ENCODE measurements at regions not wholly inside any gene's neighbourhood (a gene's known extent, or its start where the extent isn't known, plus 50 kb on each side); places are given as distances from the start of the nearest gene placed in this dataset.

DNA sequence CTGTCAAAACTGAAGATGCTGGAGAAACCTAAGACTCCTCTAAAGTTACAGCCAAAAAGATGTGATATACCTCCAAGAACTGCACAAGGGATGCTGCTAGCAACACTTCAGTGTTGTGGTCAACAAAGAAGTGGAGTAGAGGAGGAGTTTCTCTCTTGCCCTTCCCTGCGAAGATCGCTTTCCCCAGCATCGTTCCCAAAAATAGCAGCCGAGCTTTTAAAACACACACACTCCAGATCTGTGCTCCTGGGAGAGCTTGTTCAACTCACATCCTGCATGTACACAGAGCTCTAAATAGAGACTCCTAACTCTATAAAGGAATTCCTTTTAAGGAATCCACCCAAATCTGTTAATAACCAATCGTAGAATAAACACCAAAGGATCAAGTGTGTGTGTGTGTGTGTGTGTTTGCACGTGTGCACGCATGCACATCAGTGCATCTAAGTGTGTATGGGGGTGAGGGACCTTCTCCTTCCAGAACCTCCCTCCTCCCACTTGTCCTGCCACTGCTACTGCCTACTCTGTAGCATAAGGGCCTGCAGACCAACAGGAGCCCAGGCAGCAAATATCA, 58.5 kb downstream of the PSMG1 start:
- Mint-ChIP-seq H3K36me3 (ENCODE audit: low read depth) (no peaks in the 10 kb centered on the region), H3K4me3 (no peak overlapping the region), H3K9me3 (no peaks in the 10 kb centered on the region), H3K27ac (no peak overlapping the region), H3K4me1 (peaks cover 7% of the 10 kb centered on the region), H3K27me3 (peaks cover 12% of the 10 kb centered on the region)
- ChIA-PET CTCF (interaction anchor here (0.7 kb wide), 1 partner anchor 9 kb away, joined by 3 read pairs; no protein-coding TSS in a partner anchor), POLR2A (no interaction called here)
- DNase-seq: no peak

DNA sequence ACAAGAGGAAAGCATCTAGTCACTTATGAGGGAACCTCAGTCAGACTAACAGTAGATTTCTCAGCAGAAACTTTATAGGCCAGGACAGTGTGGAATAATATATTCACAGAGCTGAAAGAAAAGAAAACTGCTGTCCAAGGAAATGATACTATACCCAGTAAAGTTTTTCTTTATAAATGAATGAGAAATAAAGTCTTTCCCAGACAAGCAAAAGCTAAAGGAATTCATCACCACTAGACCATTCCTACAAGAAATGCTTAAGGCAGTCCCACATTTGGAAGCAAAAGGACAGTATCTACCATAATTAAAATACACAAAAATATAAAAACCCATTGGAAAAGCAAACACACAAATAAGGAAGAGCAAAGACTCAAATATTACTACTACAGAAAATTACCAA, 59.9 kb downstream of the PSMG1 start:
- ChIA-PET POLR2A (no interaction called here), CTCF (no interaction called here)
- Mint-ChIP-seq H3K4me3 (no peak overlapping the region), H3K27me3 (peaks cover 5% of the 10 kb centered on the region), H3K9me3 (no peaks in the 10 kb centered on the region), H3K4me1 (peaks cover 7% of the 10 kb centered on the region), H3K27ac (no peak overlapping the region), H3K36me3 (ENCODE audit: low read depth) (no peaks in the 10 kb centered on the region)
- no peak for DNase-seq

- Mint-ChIP-seq H3K36me3 (ENCODE audit: low read depth) (no peaks in the 10 kb centered on the region), H3K4me1 (peaks cover 7% of the 10 kb centered on the region), H3K9me3 (no peaks in the 10 kb centered on the region), H3K27ac (no peak overlapping the region), H3K27me3 (peaks cover 5% of the 10 kb centered on the region), H3K4me3 (no peak overlapping the region)
- DNase-seq: no peak
- ChIA-PET POLR2A (no interaction called here), CTCF (no interaction called here)
Measured at GRCh38 chr21:39121600-39122355, 61.5 kb downstream of the PSMG1 start.

GRCh38 chr21:39120876-39121599, 62.2 kb downstream of the PSMG1 start:
- ChIA-PET POLR2A (no interaction called here), CTCF (no interaction called here)
- no peaks in the 10 kb centered on the region for H3K9me3 Mint-ChIP-seq
- peaks cover 5% of the 10 kb centered on the region for H3K27me3 Mint-ChIP-seq
- H3K27ac Mint-ChIP-seq: no peak overlapping the region
- no peak for DNase-seq
- H3K36me3 Mint-ChIP-seq (ENCODE audit: low read depth): no peaks in the 10 kb centered on the region
- no peak overlapping the region for H3K4me3 Mint-ChIP-seq
- peaks cover 7% of the 10 kb centered on the region for H3K4me1 Mint-ChIP-seq

GRCh38 chr21:39119891-39120290, 63.4 kb downstream of the PSMG1 start:
- POLR2A ChIA-PET: no interaction called here
- Mint-ChIP-seq H3K27me3 (peaks cover 5% of the 10 kb centered on the region), H3K4me1 (peaks cover 7% of the 10 kb centered on the region), H3K27ac (no peak overlapping the region), H3K36me3 (ENCODE audit: low read depth) (no peaks in the 10 kb centered on the region), H3K4me3 (no peak overlapping the region), H3K9me3 (no peaks in the 10 kb centered on the region)
- CTCF ChIA-PET: no interaction called here
- no peak for DNase-seq

GRCh38 chr21:39118604-39119215, 64.5 kb downstream of the PSMG1 start:
- POLR2A ChIA-PET: no interaction called here
- Mint-ChIP-seq H3K4me1 (peaks cover 7% of the 10 kb centered on the region), H3K27me3 (peaks cover 5% of the 10 kb centered on the region), H3K27ac (no peak overlapping the region), H3K9me3 (no peaks in the 10 kb centered on the region), H3K4me3 (no peak overlapping the region), H3K36me3 (ENCODE audit: low read depth) (no peaks in the 10 kb centered on the region)
- DNase-seq: no peak
- CTCF ChIA-PET: no interaction called here

GRCh38 chr21:39118061-39118460, 65.2 kb downstream of the PSMG1 start:
- Mint-ChIP-seq H3K4me1 (peaks cover 7% of the 10 kb centered on the region), H3K4me3 (no peak overlapping the region), H3K9me3 (no peaks in the 10 kb centered on the region), H3K27me3 (peaks cover 6% of the 10 kb centered on the region), H3K36me3 (ENCODE audit: low read depth) (no peaks in the 10 kb centered on the region), H3K27ac (no peak overlapping the region)
- no peak for DNase-seq
- ChIA-PET CTCF (no interaction called here), POLR2A (no interaction called here)

- no peak for DNase-seq
- no peaks in the 10 kb centered on the region for H3K9me3 Mint-ChIP-seq
- CTCF ChIA-PET: no interaction called here
- H3K27ac Mint-ChIP-seq: no peak overlapping the region
- H3K4me1 Mint-ChIP-seq: peaks cover 7% of the 10 kb centered on the region
- peaks cover 6% of the 10 kb centered on the region for H3K27me3 Mint-ChIP-seq
- POLR2A ChIA-PET: no interaction called here
- H3K36me3 Mint-ChIP-seq (ENCODE audit: low read depth): no peaks in the 10 kb centered on the region
- no peak overlapping the region for H3K4me3 Mint-ChIP-seq
Measured at GRCh38 chr21:39117440-39117970, 65.7 kb downstream of the PSMG1 start.

- Mint-ChIP-seq H3K4me1 (peaks cover 2% of the 10 kb centered on the region), H3K27ac (no peak overlapping the region), H3K9me3 (no peaks in the 10 kb centered on the region), H3K27me3 (peaks cover 1% of the 10 kb centered on the region), H3K36me3 (ENCODE audit: low read depth) (no peaks in the 10 kb centered on the region), H3K4me3 (no peak overlapping the region)
- ChIA-PET POLR2A (no interaction called here), CTCF (no interaction called here)
- no peak for DNase-seq
Measured at GRCh38 chr21:39116761-39117439, 66.4 kb downstream of the PSMG1 start.

GRCh38 chr21:39115576-39116235, 67.5 kb downstream of the PSMG1 start:
- Mint-ChIP-seq H3K4me1 (no peaks in the 10 kb centered on the region), H3K27ac (no peak overlapping the region), H3K9me3 (no peaks in the 10 kb centered on the region), H3K27me3 (peaks cover 1% of the 10 kb centered on the region), H3K36me3 (ENCODE audit: low read depth) (no peaks in the 10 kb centered on the region), H3K4me3 (no peak overlapping the region)
- CTCF ChIA-PET: no interaction called here
- no peak for DNase-seq
- POLR2A ChIA-PET: no interaction called here

GRCh38 chr21:39114871-39115575, 68.2 kb downstream of the PSMG1 start:
- no peak overlapping the region for H3K27ac Mint-ChIP-seq
- peaks cover 5% of the 10 kb centered on the region for H3K27me3 Mint-ChIP-seq
- no peaks in the 10 kb centered on the region for H3K9me3 Mint-ChIP-seq
- DNase-seq: no peak
- no peaks in the 10 kb centered on the region for H3K4me1 Mint-ChIP-seq
- POLR2A ChIA-PET: no interaction called here
- CTCF ChIA-PET: no interaction called here
- H3K4me3 Mint-ChIP-seq: no peak overlapping the region
- no peaks in the 10 kb centered on the region for H3K36me3 Mint-ChIP-seq (ENCODE audit: low read depth)

GRCh38 chr21:39111931-39112550, 71.2 kb downstream of the PSMG1 start:
- Mint-ChIP-seq H3K27me3 (peaks cover 5% of the 10 kb centered on the region), H3K36me3 (ENCODE audit: low read depth) (no peaks in the 10 kb centered on the region), H3K4me1 (no peaks in the 10 kb centered on the region), H3K4me3 (no peak overlapping the region), H3K27ac (no peak overlapping the region), H3K9me3 (no peaks in the 10 kb centered on the region)
- ChIA-PET CTCF (no interaction called here), POLR2A (no interaction called here)
- DNase-seq: no peak
